Testis (tissue), 2 donors: ENCODE measurements at regions not wholly inside any gene's neighbourhood (a gene's known extent, or its start where the extent isn't known, plus 50 kb on each side); places are given as distances from the start of the nearest gene placed in this dataset.

Source experiments
- CTCF ChIP-seq, 3 experiments: fragments of 450-650 bp in 2 of 3; fragments of 200-600 bp in 1 of 3; sonication (generic) in 1 of 3; IDR thresholded peaks; one replicate each; pipeline ENCODE4 v1.5.1; 2016 to 2019; ENCODE audit warnings: antibody characterized with exemption in 3 of 3, mild to moderate bottlenecking in 2 of 3, moderate library complexity in 1 of 3
- POLR2A ChIP-seq: fragments of 450-650 bp; IDR thresholded peaks from one replicate; pipeline ENCODE4 v1.6.1; 2017; ENCODE audit warnings: antibody characterized with exemption, mild to moderate bottlenecking, moderate library complexity

DNA sequence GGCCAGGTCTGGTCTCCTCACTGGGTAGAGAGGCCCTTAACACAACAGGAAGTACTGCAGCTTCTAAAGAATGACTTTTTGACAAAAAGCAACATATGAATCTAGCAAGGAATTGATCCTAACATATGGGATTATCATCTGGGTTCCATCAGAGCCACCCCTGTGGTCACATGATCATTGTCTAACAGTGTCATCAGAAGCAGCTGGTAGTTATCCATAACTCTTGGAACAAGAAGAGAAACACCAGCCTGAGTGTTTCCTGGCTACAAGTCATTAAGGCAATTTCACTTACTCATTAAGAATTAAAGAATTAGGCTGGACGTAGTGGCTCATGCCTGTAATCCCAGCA, 219.3 kb upstream of the ARID1B start:
- TF ChIP-seq CTCF (IDR thresholded peaks at IDR 0.05) (no peak), POLR2A (no peak)
